ENCODE measurements at regions not wholly inside any gene's neighbourhood (a gene's known extent, or its start where the extent isn't known, plus 50 kb on each side); places are given as distances from the start of the nearest gene placed in this dataset.

- no peak for TF ChIP-seq CTCF (IDR thresholded peaks at IDR 0.05)
- no peak for TF ChIP-seq ZFX (IDR thresholded peaks at IDR 0.05; ENCODE audit: borderline replicate concordance)
Measured at GRCh38 chr4:3614731-3614980, 82.4 kb upstream of the LRPAP1 start.
